Neural cell (in vitro differentiated cells): ENCODE measurements at regions not wholly inside any gene's neighbourhood (a gene's known extent, or its start where the extent isn't known, plus 50 kb on each side); places are given as distances from the start of the nearest gene placed in this dataset.
"Not testable (repeated sequence)": the region's sequence is repeated elsewhere in the genome, so short reads cannot be mapped to it uniquely, and the experiment has no call there.

Experiments used
- H2AFZ ChIP-seq: fragments of 200-600, 300-800 bp; sonication (generic), shearing (Covaris generic); 2 replicates; pipeline ENCODE4 v1.6.0; 2014; ENCODE audit warnings: low read depth, mild to moderate bottlenecking, antibody characterized with exemption, low read length, moderate library complexity
- H3F3A ChIP-seq: fragments of 200-600 bp; shearing (Covaris generic); 2 replicates; pipeline ENCODE4 v1.6.1; 2016; ENCODE audit warnings: mild to moderate bottlenecking, moderate library complexity, mixed read lengths, antibody characterized with exemption, low read length; ENCODE audit not compliant: insufficient read depth, poor library complexity, severe bottlenecking
- H3K27ac ChIP-seq: fragments of 200-600, 300-800 bp; sonication (generic), shearing (Covaris generic); 2 replicates; pipeline ENCODE4 v1.5.1; 2014; ENCODE audit warnings: mild to moderate bottlenecking, low read length, moderate library complexity
- H3K27me3 ChIP-seq: fragments of 300-800, 200-600 bp; sonication (generic), shearing (Covaris generic); 2 replicates; pipeline ENCODE4 v1.6.0; 2014; ENCODE audit warnings: mild to moderate bottlenecking, low read depth, low read length, moderate library complexity; ENCODE audit not compliant: insufficient read depth
- H3K36me3 ChIP-seq: fragments of 300-800, 200-600 bp; sonication (generic), shearing (Covaris generic); 2 replicates; pipeline ENCODE4 v1.5.1; 2014; ENCODE audit warnings: mild to moderate bottlenecking, antibody characterized with exemption, low read length, moderate library complexity; ENCODE audit not compliant: insufficient read depth
- H3K4me2 ChIP-seq: fragments of 300-800, 200-600 bp; sonication (generic), shearing (Covaris generic); 2 replicates; pipeline ENCODE4 v1.6.0; 2014; ENCODE audit warnings: mild to moderate bottlenecking, low read length
- H3K4me3 ChIP-seq: fragments of 300-800, 200-600 bp; sonication (generic), shearing (Covaris generic); 2 replicates; pipeline ENCODE4 v1.5.1; 2014; ENCODE audit warnings: mild to moderate bottlenecking, low read length, moderate library complexity
- H3K79me2 ChIP-seq: fragments of 200-600 bp; shearing (Covaris generic); replicated peaks from 2 replicates; pipeline ENCODE4 v1.6.0; 2014; ENCODE audit warnings: mild to moderate bottlenecking, low read length, moderate library complexity; ENCODE audit not compliant: insufficient read depth
- H3K9ac ChIP-seq: fragments of 300-800, 200-600 bp; sonication (generic), shearing (Covaris generic); 2 replicates; pipeline ENCODE4 v1.6.1; 2016; ENCODE audit warnings: mild to moderate bottlenecking, low read length, mixed read lengths
- H3K9me2 ChIP-seq: fragments of 200-600 bp; shearing (Covaris generic); 2 replicates; pipeline ENCODE4 v1.6.1; 2016; ENCODE audit warnings: mild to moderate bottlenecking, low read length, mixed read lengths; ENCODE audit not compliant: insufficient read depth
- H3K9me3 ChIP-seq: fragments of 200-600, 300-800 bp; sonication (generic), shearing (Covaris generic); 2 replicates; pipeline ENCODE4 v1.6.1; 2016; ENCODE audit warnings: mild to moderate bottlenecking, mixed run types, low read length, moderate library complexity, mixed read lengths
- H4K20me1 ChIP-seq: fragments of 200-600 bp; shearing (Covaris generic); 2 replicates; pipeline ENCODE4 v1.6.1; 2016; ENCODE audit warnings: mild to moderate bottlenecking, mixed run types; ENCODE audit not compliant: insufficient read depth
- CTCF ChIP-seq: fragments of 450-650 bp; IDR thresholded peaks from 2 replicates; pipeline ENCODE4 v1.5.1; 2014; ENCODE audit warnings: antibody characterized with exemption, mild to moderate bottlenecking, moderate library complexity; ENCODE audit not compliant: poor library complexity, severe bottlenecking
- EP300 ChIP-seq: fragments of 450-650 bp; conservative IDR thresholded peaks from 2 replicates; pipeline ENCODE4 v1.6.1; 2014; ENCODE audit warnings: antibody characterized with exemption, mild to moderate bottlenecking, moderate library complexity; ENCODE audit not compliant: poor library complexity, severe bottlenecking
- EZH2 ChIP-seq: fragments of 200-600, 300-800 bp; shearing (Covaris generic), sonication (generic); IDR thresholded peaks from 2 replicates; pipeline ENCODE4 v1.6.1; 2014; ENCODE audit warnings: antibody characterized with exemption, low read length, borderline replicate concordance, mild to moderate bottlenecking; ENCODE audit not compliant: insufficient read depth, poor library complexity, severe bottlenecking
- MXI1 ChIP-seq: fragments of 450-650 bp; conservative IDR thresholded peaks from 2 replicates; pipeline ENCODE4 v1.6.1; 2014; ENCODE audit warnings: antibody characterized with exemption, mild to moderate bottlenecking; ENCODE audit not compliant: poor library complexity, severe bottlenecking
- POLR2AphosphoS5 ChIP-seq: IDR thresholded peaks from 2 replicates; pipeline ENCODE4 v1.6.1; 2012
- RAD21 ChIP-seq: fragments of 450-650 bp; conservative IDR thresholded peaks from 2 replicates; pipeline ENCODE4 v1.6.1; 2014; ENCODE audit warnings: antibody characterized with exemption, mild to moderate bottlenecking, moderate library complexity
- REST ChIP-seq: IDR thresholded peaks from 2 replicates; pipeline ENCODE4 v1.6.1; 2012; ENCODE audit warnings: borderline replicate concordance
- SMC3 ChIP-seq: fragments of 450-650 bp; conservative IDR thresholded peaks from 2 replicates; pipeline ENCODE4 v1.6.1; 2014; ENCODE audit warnings: antibody characterized with exemption, mild to moderate bottlenecking, moderate library complexity; ENCODE audit not compliant: poor library complexity
- TAF1 ChIP-seq: IDR thresholded peaks from 2 replicates; pipeline ENCODE4 v1.6.1; 2012; ENCODE audit warnings: low read depth

GRCh38 chr3:72162649-72163184 lies 377.8 kb upstream of the PROK2 start:
- H3K27me3 ChIP-seq: no peaks in the 10 kb centered on the region
- no peak overlapping the region for H3K27ac ChIP-seq
- TF ChIP-seq RAD21 (no peak), SMC3 (no peak), REST (no peak), TAF1 (no peak), CTCF (no peak), POLR2AphosphoS5 (no peak), MXI1 (no peak), EP300 (no peak), EZH2 (no peak)
- no peaks in the 10 kb centered on the region for H3F3A ChIP-seq
- no peak overlapping the region for H3K4me3 ChIP-seq
- H2AFZ ChIP-seq: no peak overlapping the region
- H3K79me2 ChIP-seq: no peaks in the 10 kb centered on the region
- no peaks in the 10 kb centered on the region for H3K36me3 ChIP-seq
- no peaks in the 10 kb centered on the region for H3K9me2 ChIP-seq
- no peak overlapping the region for H3K9ac ChIP-seq
- H3K9me3 ChIP-seq: no peaks in the 10 kb centered on the region
- no peaks in the 10 kb centered on the region for H4K20me1 ChIP-seq
- no peak overlapping the region for H3K4me2 ChIP-seq

- no peak overlapping the region for H3K4me2 ChIP-seq
- H3K4me3 ChIP-seq: no peak overlapping the region
- no peaks in the 10 kb centered on the region for H3K9me2 ChIP-seq
- H3K9ac ChIP-seq: no peak overlapping the region
- H3K36me3 ChIP-seq: no peaks in the 10 kb centered on the region
- H3K27ac ChIP-seq: no peak overlapping the region
- H3F3A ChIP-seq: no peaks in the 10 kb centered on the region
- no peaks in the 10 kb centered on the region for H3K27me3 ChIP-seq
- H2AFZ ChIP-seq: no peak overlapping the region
- TF ChIP-seq MXI1: no peak
- TF ChIP-seq POLR2AphosphoS5: no peak
- TF ChIP-seq SMC3: no peak
- TF ChIP-seq RAD21: no peak
- TF ChIP-seq REST: no peak
- no peak for TF ChIP-seq EZH2
- no peak for TF ChIP-seq EP300
- no peak for TF ChIP-seq TAF1
- TF ChIP-seq CTCF: no peak
- no peaks in the 10 kb centered on the region for H4K20me1 ChIP-seq
- H3K79me2 ChIP-seq: no peaks in the 10 kb centered on the region
- H3K9me3 ChIP-seq: no peaks in the 10 kb centered on the region
These were observed 377.1 kb upstream of the PROK2 start for GRCh38 chr3:72161881-72162595.

GRCh38 chr3:72161285-72161684 lies 376.3 kb upstream of the PROK2 start:
- not testable (repeated sequence) for H3K4me3 ChIP-seq, H3K9ac ChIP-seq, H3K9me2 ChIP-seq, H3K36me3 ChIP-seq, H3K79me2 ChIP-seq, H3F3A ChIP-seq, H3K4me2 ChIP-seq, H3K27me3 ChIP-seq, H3K27ac ChIP-seq, H2AFZ ChIP-seq, H3K9me3 ChIP-seq, H4K20me1 ChIP-seq
